HTR-8/SVneo (cell line): ENCODE measurements at regions not wholly inside any gene's neighbourhood (a gene's known extent, or its start where the extent isn't known, plus 50 kb on each side); places are given as distances from the start of the nearest gene placed in this dataset.
A peak's percentile ranks its signal among the peaks of the same experiment; 100 is the strongest.
"Not testable (repeated sequence)": the region's sequence is repeated elsewhere in the genome, so short reads cannot be mapped to it uniquely, and the experiment has no call there.

ENCODE experiments used
- DNase-seq: peaks from one replicate; pipeline ENCODE4 v3.0.0; 2011; ENCODE audit warnings: low spot score, mixed read lengths; ENCODE audit not compliant: insufficient read length
- FAIRE-seq: peaks from 2 replicates; lab custom pipeline; 2011; peaks lifted over from hg19 to GRCh38; lab: Jason Lieb, UNC

- no peak for FAIRE-seq
- no peak for DNase-seq
These were observed 444.0 kb downstream of the PTPRC start for GRCh38 chr1:199082778-199083389.

- DNase-seq (no peak), FAIRE-seq (no peak)
These were observed 444.8 kb downstream of the PTPRC start for GRCh38 chr1:199083680-199084079.

GRCh38 chr1:199084293-199084692 is 445.5 kb downstream of the PTPRC start:
- FAIRE-seq (no peak), DNase-seq (no peak)

- DNase-seq, result no peak
- no peak for FAIRE-seq
These were observed 447.1 kb downstream of the PTPRC start for GRCh38 chr1:199085903-199086302.

GRCh38 chr1:199087144-199087543 is 448.3 kb downstream of the PTPRC start:
- no peak for DNase-seq
- no peak for FAIRE-seq

GRCh38 chr1:199089393-199090122 is 450.7 kb downstream of the PTPRC start:
- FAIRE-seq, result no peak

GRCh38 chr1:199095628-199096027 is 456.8 kb downstream of the PTPRC start:
- not testable (repeated sequence) for DNase-seq, FAIRE-seq

More at GRCh38 chr1:199089393-199090122, 450.7 kb downstream of the PTPRC start:
- DNase-seq, result no peak

GRCh38 chr1:199096591-199096990 is 457.8 kb downstream of the PTPRC start:
- DNase-seq (no peak), FAIRE-seq (no peak)

- DNase-seq (no peak), FAIRE-seq (no peak)
These were observed 459.6 kb downstream of the PTPRC start for GRCh38 chr1:199098468-199098867.

- FAIRE-seq, result no peak
These were observed 462.3 kb downstream of the PTPRC start for GRCh38 chr1:199101139-199101538.

GRCh38 chr1:199101635-199102034 is 462.8 kb downstream of the PTPRC start:
- no peak for DNase-seq
- no peak for FAIRE-seq

More at GRCh38 chr1:199101139-199101538, 462.3 kb downstream of the PTPRC start:
- no peak for DNase-seq

GRCh38 chr1:199102239-199102638 is 463.4 kb downstream of the PTPRC start:
- no peak for DNase-seq
- FAIRE-seq, result no peak

GRCh38 chr1:199109160-199109559 is 470.3 kb downstream of the PTPRC start:
- FAIRE-seq (no peak), DNase-seq (no peak)

- FAIRE-seq, result no peak
- DNase-seq, result no peak
These were observed 473.5 kb downstream of the PTPRC start for GRCh38 chr1:199112365-199112764.

GRCh38 chr1:199113265-199113869 is 474.5 kb downstream of the PTPRC start:
- no peak for FAIRE-seq
- peak; percentile 7 for DNase-seq

GRCh38 chr1:199116488-199116887 is 477.6 kb downstream of the PTPRC start:
- DNase-seq (no peak), FAIRE-seq (no peak)

- DNase-seq (no peak), FAIRE-seq (no peak)
These were observed 482.2 kb downstream of the PTPRC start for GRCh38 chr1:199121047-199121446.

- no peak for DNase-seq
- no peak for FAIRE-seq
These were observed 483.2 kb downstream of the PTPRC start for GRCh38 chr1:199122085-199122484.

GRCh38 chr1:199122532-199123311 is 483.9 kb downstream of the PTPRC start:
- FAIRE-seq (no peak), DNase-seq (no peak)

- no peak for DNase-seq
- no peak for FAIRE-seq
These were observed 484.8 kb downstream of the PTPRC start for GRCh38 chr1:199123615-199124014.

- FAIRE-seq, result no peak
- DNase-seq, result no peak
These were observed 485.5 kb downstream of the PTPRC start for GRCh38 chr1:199124351-199124750.
